ENCODE measurements at regions not wholly inside any gene's neighbourhood (a gene's known extent, or its start where the extent isn't known, plus 50 kb on each side); places are given as distances from the start of the nearest gene placed in this dataset.
A peak's percentile ranks its signal among the peaks of the same experiment; 100 is the strongest.

DNA sequence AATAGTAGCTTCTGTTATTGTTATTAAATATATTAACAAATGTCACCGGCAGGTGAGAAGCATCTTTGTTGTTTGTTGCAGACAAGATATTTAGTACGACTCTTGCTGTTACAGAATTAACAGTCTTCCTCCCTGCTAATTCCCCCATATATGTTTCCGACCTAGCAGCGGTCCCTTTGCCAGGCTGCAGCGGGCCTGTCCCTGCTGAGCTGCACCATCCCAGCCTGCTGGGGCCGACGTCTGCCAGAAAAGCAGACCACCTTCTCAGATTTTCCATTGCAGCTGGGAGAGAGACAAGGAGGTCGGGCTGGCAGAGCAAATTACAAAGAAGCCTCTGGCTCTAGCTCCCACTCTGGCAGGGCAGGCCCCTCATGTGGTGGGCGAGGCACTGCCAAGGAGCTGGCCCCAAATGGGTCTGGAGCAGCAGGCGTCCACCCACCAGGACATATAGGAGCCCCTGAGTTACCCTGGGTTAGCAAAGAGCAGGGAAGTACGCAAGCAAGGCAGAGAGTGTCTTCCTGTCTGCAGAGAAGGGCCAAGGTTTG, 142.7 kb downstream of the FOXD2 start:
- Mint-ChIP-seq H3K27me3 (ENCODE audit: unreplicated experiment) (peaks cover 58% of the 10 kb centered on the region), H3K4me1 (ENCODE audit: unreplicated experiment) (peaks cover 6% of the 10 kb centered on the region), H3K9me3 (ENCODE audit: unreplicated experiment) (no peaks in the 10 kb centered on the region)

GRCh38 chr1:47582891-47583608, 145.2 kb downstream of the FOXD2 start:
- H3K4me3 Mint-ChIP-seq (ENCODE audit: unreplicated experiment) = no peak overlapping the region
- no peaks in the 10 kb centered on the region for H3K9me3 Mint-ChIP-seq (ENCODE audit: unreplicated experiment)
- H3K27me3 Mint-ChIP-seq (ENCODE audit: unreplicated experiment) = peaks cover 56% of the 10 kb centered on the region
- peaks cover 6% of the 10 kb centered on the region for H3K4me1 Mint-ChIP-seq (ENCODE audit: unreplicated experiment)
- H3K27ac Mint-ChIP-seq (ENCODE audit: unreplicated experiment) = no peak overlapping the region
- no peaks in the 10 kb centered on the region for H3K36me3 Mint-ChIP-seq (ENCODE audit: unreplicated experiment)
- peak; percentile 67 for DNase-seq (ENCODE audit: extremely low spot score, unreplicated experiment)
- TF ChIP-seq, protein P1, sequence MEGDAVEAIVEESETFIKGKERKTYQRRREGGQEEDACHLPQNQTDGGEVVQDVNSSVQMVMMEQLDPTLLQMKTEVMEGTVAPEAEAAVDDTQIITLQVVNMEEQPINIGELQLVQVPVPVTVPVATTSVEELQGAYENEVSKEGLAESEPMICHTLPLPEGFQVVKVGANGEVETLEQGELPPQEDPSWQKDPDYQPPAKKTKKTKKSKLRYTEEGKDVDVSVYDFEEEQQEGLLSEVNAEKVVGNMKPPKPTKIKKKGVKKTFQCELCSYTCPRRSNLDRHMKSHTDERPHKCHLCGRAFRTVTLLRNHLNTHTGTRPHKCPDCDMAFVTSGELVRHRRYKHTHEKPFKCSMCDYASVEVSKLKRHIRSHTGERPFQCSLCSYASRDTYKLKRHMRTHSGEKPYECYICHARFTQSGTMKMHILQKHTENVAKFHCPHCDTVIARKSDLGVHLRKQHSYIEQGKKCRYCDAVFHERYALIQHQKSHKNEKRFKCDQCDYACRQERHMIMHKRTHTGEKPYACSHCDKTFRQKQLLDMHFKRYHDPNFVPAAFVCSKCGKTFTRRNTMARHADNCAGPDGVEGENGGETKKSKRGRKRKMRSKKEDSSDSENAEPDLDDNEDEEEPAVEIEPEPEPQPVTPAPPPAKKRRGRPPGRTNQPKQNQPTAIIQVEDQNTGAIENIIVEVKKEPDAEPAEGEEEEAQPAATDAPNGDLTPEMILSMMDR (IDR thresholded peaks at IDR 0.05) = no peak

More for the DNA sequence above, 142.7 kb downstream of the FOXD2 start:
- no peak overlapping the region for H3K4me3 Mint-ChIP-seq (ENCODE audit: unreplicated experiment)
- no peak for DNase-seq (ENCODE audit: extremely low spot score, unreplicated experiment)
- TF ChIP-seq, protein P1 (IDR thresholded peaks at IDR 0.05) = no peak
- no peaks in the 10 kb centered on the region for H3K36me3 Mint-ChIP-seq (ENCODE audit: unreplicated experiment)
- no peak overlapping the region for H3K27ac Mint-ChIP-seq (ENCODE audit: unreplicated experiment)

GRCh38 chr1:47584249-47584648, 146.4 kb downstream of the FOXD2 start:
- DNase-seq (ENCODE audit: extremely low spot score, unreplicated experiment) = peak; percentile 64
- no peaks in the 10 kb centered on the region for H3K9me3 Mint-ChIP-seq (ENCODE audit: unreplicated experiment)
- H3K27me3 Mint-ChIP-seq (ENCODE audit: unreplicated experiment) = peaks cover 53% of the 10 kb centered on the region
- no peaks in the 10 kb centered on the region for H3K4me1 Mint-ChIP-seq (ENCODE audit: unreplicated experiment)
- H3K27ac Mint-ChIP-seq (ENCODE audit: unreplicated experiment) = no peak overlapping the region
- no peaks in the 10 kb centered on the region for H3K36me3 Mint-ChIP-seq (ENCODE audit: unreplicated experiment)
- no peak overlapping the region for H3K4me3 Mint-ChIP-seq (ENCODE audit: unreplicated experiment)
- TF ChIP-seq, protein P1 (IDR thresholded peaks at IDR 0.05) = no peak

- peaks cover 44% of the 10 kb centered on the region for H3K27me3 Mint-ChIP-seq (ENCODE audit: unreplicated experiment)
- TF ChIP-seq, protein P1 (IDR thresholded peaks at IDR 0.05) = no peak
Observed at GRCh38 chr1:47585141-47585902, 147.5 kb downstream of the FOXD2 start.

More at GRCh38 chr1:47585141-47585902, 147.5 kb downstream of the FOXD2 start:
- H3K36me3 Mint-ChIP-seq (ENCODE audit: unreplicated experiment) = no peaks in the 10 kb centered on the region
- no peaks in the 10 kb centered on the region for H3K4me1 Mint-ChIP-seq (ENCODE audit: unreplicated experiment)
- H3K4me3 Mint-ChIP-seq (ENCODE audit: unreplicated experiment) = no peak overlapping the region
- H3K27ac Mint-ChIP-seq (ENCODE audit: unreplicated experiment) = no peak overlapping the region
- no peaks in the 10 kb centered on the region for H3K9me3 Mint-ChIP-seq (ENCODE audit: unreplicated experiment)
- peak; percentile 27 for DNase-seq (ENCODE audit: extremely low spot score, unreplicated experiment)
